ENCODE measurements at regions not wholly inside any gene's neighbourhood (a gene's known extent, or its start where the extent isn't known, plus 50 kb on each side); places are given as distances from the start of the nearest gene placed in this dataset.

DNA sequence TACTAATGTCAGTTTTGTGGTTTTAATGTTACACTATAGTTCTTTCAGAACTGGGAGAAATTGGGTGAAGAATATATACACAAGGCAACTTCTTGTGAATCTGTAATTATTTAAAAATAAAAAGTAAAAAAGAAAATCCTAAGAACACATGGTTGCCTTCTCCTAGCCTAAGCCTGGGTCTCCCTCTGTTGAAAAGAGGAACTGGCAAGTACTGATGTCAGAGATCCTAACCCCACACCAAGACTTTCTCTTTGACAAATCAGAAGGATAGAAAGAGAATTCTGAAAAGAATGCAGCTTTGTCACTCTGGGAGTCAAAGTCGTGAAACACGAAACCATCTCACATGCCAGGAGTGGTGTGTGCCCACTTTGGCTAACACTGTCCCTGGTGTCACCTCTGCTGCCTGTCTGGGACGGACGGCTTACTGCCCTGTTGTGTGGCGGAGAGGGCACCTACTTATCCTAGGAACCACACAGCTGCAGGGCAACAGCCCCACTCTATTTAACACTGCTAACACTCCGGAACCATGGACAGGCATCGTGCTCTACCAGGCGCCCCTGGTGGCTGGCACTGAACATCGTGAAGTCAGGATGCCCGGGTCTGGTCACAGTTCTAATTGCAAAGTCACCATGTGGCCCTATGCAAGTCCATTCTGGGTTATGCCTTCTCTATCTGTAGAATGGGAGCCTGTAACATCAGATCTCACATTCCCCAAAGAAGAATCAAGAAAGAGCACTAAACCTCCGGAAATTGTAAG, 108.7 kb upstream of the CD82 start:
- Histone ChIP-seq H3K27me3 (ENCODE audit: insufficient read depth, low read length) (no peaks in the 10 kb centered on the region), H4K91ac (ENCODE audit: low read depth, low read length) (no peak overlapping the region), H2AFZ (ENCODE audit: insufficient read depth, low read length, poor library complexity) (no peak overlapping the region), H3K79me2 (ENCODE audit: control insufficient read depth, insufficient read depth, low read length, poor library complexity) (no peaks in the 10 kb centered on the region), H3K23ac (ENCODE audit: low read length) (no peak overlapping the region), H2AK5ac (ENCODE audit: low read length) (no peak overlapping the region), H3K18ac (ENCODE audit: low read length) (no peak overlapping the region), H2BK5ac (ENCODE audit: low read depth, low read length, poor library complexity) (no peak overlapping the region), H3K9ac (ENCODE audit: low read length) (no peak overlapping the region), H3K14ac (ENCODE audit: low read length) (no peak overlapping the region), H3K9me3 (ENCODE audit: insufficient read depth, low read depth, low read length) (peaks cover 5% of the 10 kb centered on the region), H2BK12ac (ENCODE audit: low read length) (no peak overlapping the region), H3K4me2 (ENCODE audit: low read length) (no peak overlapping the region), H4K8ac (ENCODE audit: low read depth, low read length) (no peak overlapping the region), H4K12ac (ENCODE audit: low read depth, low read length) (no peak overlapping the region), H3K4me3 (ENCODE audit: low read depth, low read length) (no peak overlapping the region), H3K36me3 (ENCODE audit: control insufficient read depth in 1 of 2, insufficient read depth in 2 of 2, low read length in 2 of 2) (no peaks in the 10 kb centered on the region), H3K27ac (ENCODE audit: low read depth, low read length) (no peak overlapping the region), H3K4ac (ENCODE audit: low read depth, low read length) (no peak overlapping the region), H2BK120ac (ENCODE audit: insufficient read depth, low read length, poor library complexity) (no peak overlapping the region), H3K4me1 (ENCODE audit: control insufficient read depth in 1 of 2, insufficient read depth in 2 of 2, low read length in 2 of 2) (peaks cover 7 to 14% of the 10 kb centered on the region in 2 experiments), H3K79me1 (ENCODE audit: low read length) (peaks cover 4% of the 10 kb centered on the region)
- no peak for DNase-seq
- WGBS (ENCODE audit: extremely low coverage, insufficient coverage, insufficient read length) = no CpG with 5 or more reads among the region's 11 CpGs

DNA sequence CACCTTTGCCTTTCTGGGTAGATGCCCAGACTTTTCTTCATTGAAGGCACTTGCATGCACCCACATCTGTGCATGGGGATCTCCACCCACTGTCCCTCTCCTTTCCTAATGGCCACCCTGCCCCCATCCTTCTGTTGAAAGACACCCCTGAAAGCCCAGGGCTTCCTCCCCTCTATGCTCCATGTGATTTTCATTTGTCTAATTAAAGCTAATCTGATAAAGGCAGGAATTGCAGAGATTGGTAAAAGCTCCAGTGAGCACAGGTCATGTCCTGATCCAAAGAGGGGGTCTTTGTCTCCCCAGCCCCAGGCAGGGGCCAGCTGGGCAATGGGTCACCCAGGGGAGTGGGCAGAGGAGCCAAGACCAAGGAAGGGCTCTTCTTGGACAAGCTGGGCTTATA, 107.6 kb upstream of the CD82 start:
- no peak overlapping the region for H4K12ac ChIP-seq (ENCODE audit: low read depth, low read length)
- H3K27me3 ChIP-seq (ENCODE audit: insufficient read depth, low read length) = no peaks in the 10 kb centered on the region
- no peaks in the 10 kb centered on the region for H3K79me2 ChIP-seq (ENCODE audit: control insufficient read depth, insufficient read depth, low read length, poor library complexity)
- peaks cover 5% of the 10 kb centered on the region for H3K9me3 ChIP-seq (ENCODE audit: insufficient read depth, low read depth, low read length)
- H2BK120ac ChIP-seq (ENCODE audit: insufficient read depth, low read length, poor library complexity) = no peak overlapping the region
- H2BK5ac ChIP-seq (ENCODE audit: low read depth, low read length, poor library complexity) = no peak overlapping the region
- H3K4me2 ChIP-seq (ENCODE audit: low read length) = no peak overlapping the region
- no peak overlapping the region for H3K14ac ChIP-seq (ENCODE audit: low read length)
- DNase-seq = no peak
- no peak overlapping the region for H4K8ac ChIP-seq (ENCODE audit: low read depth, low read length)
- H3K18ac ChIP-seq (ENCODE audit: low read length) = no peak overlapping the region
- H2BK12ac ChIP-seq (ENCODE audit: low read length) = no peak overlapping the region
- H3K4ac ChIP-seq (ENCODE audit: low read depth, low read length) = no peak overlapping the region
- H3K79me1 ChIP-seq (ENCODE audit: low read length) = peaks cover under 1% of the 10 kb centered on the region
- H3K27ac ChIP-seq (ENCODE audit: low read depth, low read length) = no peak overlapping the region
- H4K91ac ChIP-seq (ENCODE audit: low read depth, low read length) = no peak overlapping the region
- no peak overlapping the region for H3K23ac ChIP-seq (ENCODE audit: low read length)
- no peak overlapping the region for H2AK5ac ChIP-seq (ENCODE audit: low read length)
- H3K4me3 ChIP-seq (ENCODE audit: low read depth, low read length) = no peak overlapping the region
- H2AFZ ChIP-seq (ENCODE audit: insufficient read depth, low read length, poor library complexity) = no peak overlapping the region
- H3K9ac ChIP-seq (ENCODE audit: low read length) = no peak overlapping the region
- H3K4me1 ChIP-seq (ENCODE audit: control insufficient read depth in 1 of 2, insufficient read depth in 2 of 2, low read length in 2 of 2) = peaks cover 3 to 8% of the 10 kb centered on the region in 2 experiments
- H3K36me3 ChIP-seq (ENCODE audit: control insufficient read depth in 1 of 2, insufficient read depth in 2 of 2, low read length in 2 of 2) = no peaks in the 10 kb centered on the region

DNA sequence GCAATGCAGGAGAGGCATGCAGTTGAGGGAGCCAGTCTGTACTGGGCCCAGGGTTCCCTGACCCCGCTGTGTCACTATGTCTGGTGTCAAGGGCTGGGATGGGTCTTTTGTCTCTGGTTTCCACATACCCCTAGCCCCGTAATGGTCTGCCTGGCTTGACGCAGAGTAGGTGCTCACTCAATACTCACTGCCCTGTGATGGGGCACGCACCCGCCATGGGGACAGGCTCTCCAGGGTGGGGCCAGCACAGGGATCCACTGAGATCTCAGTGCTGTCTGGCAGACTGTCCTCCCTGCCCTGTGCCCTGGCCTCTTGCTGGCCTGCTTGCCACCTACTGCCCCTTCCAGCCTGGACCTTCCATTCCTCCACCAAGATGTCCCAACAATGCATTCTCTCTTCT, 101.7 kb upstream of the CD82 start:
- DNase-seq = no peak
- no peak overlapping the region for H4K91ac ChIP-seq (ENCODE audit: low read depth, low read length)
- no peaks in the 10 kb centered on the region for H3K79me2 ChIP-seq (ENCODE audit: control insufficient read depth, insufficient read depth, low read length, poor library complexity)
- no peak overlapping the region for H3K23ac ChIP-seq (ENCODE audit: low read length)
- no peak overlapping the region for H3K9ac ChIP-seq (ENCODE audit: low read length)
- H2BK12ac ChIP-seq (ENCODE audit: low read length) = no peak overlapping the region
- no peak overlapping the region for H2AK5ac ChIP-seq (ENCODE audit: low read length)
- H3K27me3 ChIP-seq (ENCODE audit: insufficient read depth, low read length) = no peaks in the 10 kb centered on the region
- no peak overlapping the region for H3K14ac ChIP-seq (ENCODE audit: low read length)
- peak overlapping the region; percentile 10 for H3K4me3 ChIP-seq (ENCODE audit: low read depth, low read length)
- no peak overlapping the region for H3K4ac ChIP-seq (ENCODE audit: low read depth, low read length)
- H2BK120ac ChIP-seq (ENCODE audit: insufficient read depth, low read length, poor library complexity) = no peak overlapping the region
- no peak overlapping the region for H4K12ac ChIP-seq (ENCODE audit: low read depth, low read length)
- H3K79me1 ChIP-seq (ENCODE audit: low read length) = no peaks in the 10 kb centered on the region
- H2AFZ ChIP-seq (ENCODE audit: insufficient read depth, low read length, poor library complexity) = no peak overlapping the region
- H3K4me2 ChIP-seq (ENCODE audit: low read length) = no peak overlapping the region
- WGBS (ENCODE audit: extremely low coverage, insufficient coverage, insufficient read length) = no CpG with 5 or more reads among the region's 5 CpGs
- H3K4me1 ChIP-seq (ENCODE audit: control insufficient read depth in 1 of 2, insufficient read depth in 2 of 2, low read length in 2 of 2) = peaks cover 0 to 3% of the 10 kb centered on the region in 2 experiments
- H2BK5ac ChIP-seq (ENCODE audit: low read depth, low read length, poor library complexity) = no peak overlapping the region
- no peak overlapping the region for H3K27ac ChIP-seq (ENCODE audit: low read depth, low read length)
- H3K36me3 ChIP-seq (ENCODE audit: control insufficient read depth in 1 of 2, insufficient read depth in 2 of 2, low read length in 2 of 2) = no peaks in the 10 kb centered on the region
- no peak overlapping the region for H3K18ac ChIP-seq (ENCODE audit: low read length)
- no peak overlapping the region for H4K8ac ChIP-seq (ENCODE audit: low read depth, low read length)
- H3K9me3 ChIP-seq (ENCODE audit: insufficient read depth, low read depth, low read length) = peaks cover 16% of the 10 kb centered on the region

DNA sequence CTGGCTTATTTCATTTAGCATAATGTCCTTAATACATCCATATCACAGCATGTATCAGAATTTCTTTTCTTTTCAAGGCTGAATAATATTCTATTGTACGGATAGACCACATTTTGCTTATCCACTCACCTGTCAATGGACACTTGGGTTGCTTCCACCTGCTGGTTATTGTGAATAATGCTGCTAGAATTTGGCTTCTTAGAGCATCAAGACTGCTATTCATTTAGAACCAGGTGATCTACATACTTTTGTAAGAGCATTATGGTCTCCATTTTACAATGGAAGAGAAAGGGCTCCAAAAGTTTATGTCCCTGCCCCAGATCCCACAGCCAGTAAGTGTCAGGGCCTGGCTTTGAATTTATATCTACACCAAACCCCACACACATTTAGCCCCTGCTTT, 100.7 kb upstream of the CD82 start:
- Histone ChIP-seq H3K4me3 (ENCODE audit: low read depth, low read length) (no peak overlapping the region), H4K8ac (ENCODE audit: low read depth, low read length) (no peak overlapping the region), H2BK12ac (ENCODE audit: low read length) (no peak overlapping the region), H3K4me1 (ENCODE audit: control insufficient read depth in 1 of 2, insufficient read depth in 2 of 2, low read length in 2 of 2) (peaks cover 0 to 3% of the 10 kb centered on the region in 2 experiments), H3K23ac (ENCODE audit: low read length) (no peak overlapping the region), H3K36me3 (ENCODE audit: control insufficient read depth in 1 of 2, insufficient read depth in 2 of 2, low read length in 2 of 2) (no peaks in the 10 kb centered on the region), H2AK5ac (ENCODE audit: low read length) (no peak overlapping the region), H3K4me2 (ENCODE audit: low read length) (no peak overlapping the region), H3K9ac (ENCODE audit: low read length) (no peak overlapping the region), H3K4ac (ENCODE audit: low read depth, low read length) (no peak overlapping the region), H2AFZ (ENCODE audit: insufficient read depth, low read length, poor library complexity) (no peak overlapping the region), H3K27ac (ENCODE audit: low read depth, low read length) (no peak overlapping the region), H2BK120ac (ENCODE audit: insufficient read depth, low read length, poor library complexity) (no peak overlapping the region), H4K91ac (ENCODE audit: low read depth, low read length) (no peak overlapping the region), H3K79me1 (ENCODE audit: low read length) (no peaks in the 10 kb centered on the region), H2BK5ac (ENCODE audit: low read depth, low read length, poor library complexity) (no peak overlapping the region), H3K18ac (ENCODE audit: low read length) (no peak overlapping the region), H3K14ac (ENCODE audit: low read length) (no peak overlapping the region), H3K79me2 (ENCODE audit: control insufficient read depth, insufficient read depth, low read length, poor library complexity) (no peaks in the 10 kb centered on the region), H4K12ac (ENCODE audit: low read depth, low read length) (no peak overlapping the region), H3K27me3 (ENCODE audit: insufficient read depth, low read length) (no peaks in the 10 kb centered on the region), H3K9me3 (ENCODE audit: insufficient read depth, low read depth, low read length) (peaks cover 16% of the 10 kb centered on the region)
- no CpG with 5 or more reads among the region's 1 CpG for whole genome bisulfite sequencing (ENCODE audit: extremely low coverage, insufficient coverage, insufficient read length)
- peak in 1 of 2 donors; percentile 47 for DNase-seq

All from trophoblast cell (in vitro differentiated cells and primary cell).